MCF 10A (cell line): ENCODE measurements at regions not wholly inside any gene's neighbourhood (a gene's known extent, or its start where the extent isn't known, plus 50 kb on each side); places are given as distances from the start of the nearest gene placed in this dataset.
A peak's percentile ranks its signal among the peaks of the same experiment; 100 is the strongest.

Experiments
- BruUV-seq: library from RNA; stranded (reverse); fragments of 400-500 nt; replicated peaks from 2 replicates; lab custom pipeline; 2021; lab: Mats Ljungman, UMichigan
- CTCF ChIA-PET: fragments of 300-600 bp; sonication (Branson Sonifier 250); formaldehyde crosslinking; extraction: SDS; loops from one replicate; lab custom pipeline; 2021; ENCODE audit warnings: antibody characterized with exemption, inconsistent platforms; lab: Yijun Ruan, JAX
- POLR2A ChIA-PET: fragments of 300-600, 350-650 bp; sonication (Branson Sonifier 250); formaldehyde crosslinking; extraction: SDS; loops from one replicate; lab custom pipeline; 2020; ENCODE audit warnings: antibody characterized with exemption, inconsistent platforms; lab: Yijun Ruan, JAX
- DNase-seq: peaks from one replicate; pipeline ENCODE4 v3.0.0-alpha.2; 2018; ENCODE audit not compliant: unreplicated experiment
- H3K27ac Mint-ChIP-seq: one replicate; pipeline ENCODE4 v1.8.0; 2022; ENCODE audit warnings: mild to moderate bottlenecking, low read depth, mixed read lengths; ENCODE audit not compliant: unreplicated experiment
- H3K27me3 Mint-ChIP-seq: one replicate; pipeline ENCODE4 v1.8.0; 2022; ENCODE audit warnings: mixed read lengths; ENCODE audit not compliant: insufficient read depth, unreplicated experiment
- H3K36me3 Mint-ChIP-seq: one replicate; pipeline ENCODE4 v1.8.0; 2022; ENCODE audit warnings: mild to moderate bottlenecking, moderate library complexity, mixed read lengths; ENCODE audit not compliant: insufficient read depth, unreplicated experiment
- H3K4me1 Mint-ChIP-seq: one replicate; pipeline ENCODE4 v1.8.0; 2022; ENCODE audit warnings: mixed read lengths; ENCODE audit not compliant: insufficient read depth, unreplicated experiment
- H3K4me3 Mint-ChIP-seq: one replicate; pipeline ENCODE4 v1.8.0; 2022; ENCODE audit warnings: mild to moderate bottlenecking, moderate library complexity, mixed read lengths; ENCODE audit not compliant: unreplicated experiment
- H3K9me3 Mint-ChIP-seq: one replicate; pipeline ENCODE4 v1.8.0; 2022; ENCODE audit warnings: mixed read lengths; ENCODE audit not compliant: unreplicated experiment
- intact Hi-C: fragments of 100-400 bp; cut with micrococcal nuclease; formaldehyde crosslinking; loops from 2 replicates; pipeline ENCODE4 v1.14.1; 2022
- TF ChIP-seq, protein P1 (sequence below): fragments of 200-600 bp; IDR thresholded peaks from one replicate; pipeline ENCODE4 v1.8.0; 2022; ENCODE audit warnings: antibody characterized with exemption, mild to moderate bottlenecking; ENCODE audit not compliant: unreplicated experiment

- TF ChIP-seq, protein P1, sequence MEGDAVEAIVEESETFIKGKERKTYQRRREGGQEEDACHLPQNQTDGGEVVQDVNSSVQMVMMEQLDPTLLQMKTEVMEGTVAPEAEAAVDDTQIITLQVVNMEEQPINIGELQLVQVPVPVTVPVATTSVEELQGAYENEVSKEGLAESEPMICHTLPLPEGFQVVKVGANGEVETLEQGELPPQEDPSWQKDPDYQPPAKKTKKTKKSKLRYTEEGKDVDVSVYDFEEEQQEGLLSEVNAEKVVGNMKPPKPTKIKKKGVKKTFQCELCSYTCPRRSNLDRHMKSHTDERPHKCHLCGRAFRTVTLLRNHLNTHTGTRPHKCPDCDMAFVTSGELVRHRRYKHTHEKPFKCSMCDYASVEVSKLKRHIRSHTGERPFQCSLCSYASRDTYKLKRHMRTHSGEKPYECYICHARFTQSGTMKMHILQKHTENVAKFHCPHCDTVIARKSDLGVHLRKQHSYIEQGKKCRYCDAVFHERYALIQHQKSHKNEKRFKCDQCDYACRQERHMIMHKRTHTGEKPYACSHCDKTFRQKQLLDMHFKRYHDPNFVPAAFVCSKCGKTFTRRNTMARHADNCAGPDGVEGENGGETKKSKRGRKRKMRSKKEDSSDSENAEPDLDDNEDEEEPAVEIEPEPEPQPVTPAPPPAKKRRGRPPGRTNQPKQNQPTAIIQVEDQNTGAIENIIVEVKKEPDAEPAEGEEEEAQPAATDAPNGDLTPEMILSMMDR: no peak
- H3K27ac Mint-ChIP-seq: no peak overlapping the region
- CTCF ChIA-PET: no interaction called here
- BruUV-seq: no TSS peak
- intact Hi-C loops: no loop called here
- no peaks in the 10 kb centered on the region for H3K36me3 Mint-ChIP-seq
- no peak overlapping the region for H3K4me3 Mint-ChIP-seq
- no peak for DNase-seq
- H3K9me3 Mint-ChIP-seq: no peaks in the 10 kb centered on the region
- POLR2A ChIA-PET: no interaction called here
- H3K27me3 Mint-ChIP-seq: no peaks in the 10 kb centered on the region
- H3K4me1 Mint-ChIP-seq: peaks cover 6% of the 10 kb centered on the region
These were observed 345.6 kb downstream of the GPAM start for GRCh38 chr10:111837985-111838384.

DNA sequence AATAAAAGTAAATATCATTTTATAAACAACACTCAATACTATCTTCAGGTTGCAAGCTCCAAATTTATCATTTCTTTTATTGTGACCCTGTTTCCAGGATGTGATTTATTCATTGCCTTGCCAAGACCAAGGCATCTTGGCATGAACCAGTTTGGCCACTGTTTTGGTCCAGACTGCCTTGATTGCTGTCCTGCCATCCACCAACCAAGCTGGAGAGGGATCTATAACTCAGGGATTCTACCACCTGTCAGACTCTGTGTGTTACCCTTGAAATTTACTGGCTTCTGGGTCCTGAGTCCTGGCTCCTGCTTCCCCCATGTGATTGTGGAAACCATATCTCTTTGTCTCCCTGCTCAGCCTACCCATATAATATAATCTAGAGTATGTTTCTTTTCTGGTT, 343.0 kb downstream of the GPAM start:
- Mint-ChIP-seq H3K36me3 (no peaks in the 10 kb centered on the region), H3K4me1 (peaks cover 6% of the 10 kb centered on the region), H3K27me3 (no peaks in the 10 kb centered on the region), H3K4me3 (no peak overlapping the region), H3K9me3 (no peaks in the 10 kb centered on the region), H3K27ac (no peak overlapping the region)
- ChIA-PET POLR2A (no interaction called here), CTCF (interaction anchor here (0.9 kb wide), 1 partner anchor 186 kb away, joined by 3 read pairs; no protein-coding TSS in a partner anchor)
- BruUV-seq: no TSS peak
- intact Hi-C loops: no loop called here
- TF ChIP-seq, protein P1: no peak
- no peak for DNase-seq

DNA sequence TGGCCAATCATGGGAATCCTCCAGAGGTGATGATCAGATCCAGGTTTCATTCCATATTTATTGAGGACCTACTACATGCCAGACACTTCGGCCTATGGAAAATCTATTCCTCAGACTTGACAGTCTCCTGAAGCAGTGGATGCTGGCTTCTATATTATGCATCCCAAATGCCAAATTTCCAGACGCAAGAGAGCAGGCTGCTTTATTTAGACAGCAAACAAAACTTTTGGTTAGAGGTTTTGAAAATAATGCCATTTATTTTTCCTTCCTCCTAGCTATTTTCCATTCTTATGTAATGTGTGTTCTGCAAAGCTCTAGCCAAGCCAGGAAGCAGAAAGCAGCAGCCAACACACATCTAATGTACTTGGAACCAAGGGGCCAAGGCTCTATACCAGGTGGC, 330.8 kb downstream of the GPAM start:
- Mint-ChIP-seq H3K27me3 (no peaks in the 10 kb centered on the region), H3K4me3 (no peak overlapping the region), H3K27ac (no peak overlapping the region), H3K36me3 (no peaks in the 10 kb centered on the region), H3K9me3 (peaks cover 3% of the 10 kb centered on the region), H3K4me1 (no peaks in the 10 kb centered on the region)
- TF ChIP-seq, protein P1: no peak
- BruUV-seq: no TSS peak
- ChIA-PET CTCF (interaction anchor here (0.6 kb wide), 1 partner anchor 1072 kb away, joined by 5 read pairs; no protein-coding TSS in a partner anchor), POLR2A (no interaction called here)
- intact Hi-C loops: no loop called here
- DNase-seq: no peak

- no TSS peak for BruUV-seq
- CTCF ChIA-PET: interaction anchor here (0.6 to 0.9 kb wide), 4 partner anchors 10 to 373 kb away, joined by 3 to 4 read pairs (median 3); no protein-coding TSS in a partner anchor
These were observed 326.9 kb downstream of the GPAM start for GRCh38 chr10:111856631-111857030.

More at GRCh38 chr10:111856631-111857030, 326.9 kb downstream of the GPAM start:
- DNase-seq: peak; percentile 11
- Mint-ChIP-seq H3K36me3 (no peaks in the 10 kb centered on the region), H3K4me1 (no peaks in the 10 kb centered on the region), H3K4me3 (no peak overlapping the region), H3K27me3 (no peaks in the 10 kb centered on the region), H3K9me3 (no peaks in the 10 kb centered on the region), H3K27ac (no peak overlapping the region)
- POLR2A ChIA-PET: no interaction called here
- TF ChIP-seq, protein P1: peak; percentile 25
- intact Hi-C loops: no loop called here
